Neural progenitor cell (in vitro differentiated cells): ENCODE measurements at regions not wholly inside any gene's neighbourhood (a gene's known extent, or its start where the extent isn't known, plus 50 kb on each side); places are given as distances from the start of the nearest gene placed in this dataset.

Source experiments
- CTCF ChIP-seq: fragments of 200-600 bp; sonication (generic); IDR thresholded peaks from 2 replicates; pipeline ENCODE4 v1.5.1; 2017; ENCODE audit warnings: antibody characterized with exemption, mild to moderate bottlenecking
- EZH2 ChIP-seq: fragments of 200-600 bp; sonication (generic); IDR thresholded peaks from 2 replicates; pipeline ENCODE4 v1.6.1; 2017; ENCODE audit warnings: antibody characterized with exemption, mild to moderate bottlenecking, moderate library complexity

DNA sequence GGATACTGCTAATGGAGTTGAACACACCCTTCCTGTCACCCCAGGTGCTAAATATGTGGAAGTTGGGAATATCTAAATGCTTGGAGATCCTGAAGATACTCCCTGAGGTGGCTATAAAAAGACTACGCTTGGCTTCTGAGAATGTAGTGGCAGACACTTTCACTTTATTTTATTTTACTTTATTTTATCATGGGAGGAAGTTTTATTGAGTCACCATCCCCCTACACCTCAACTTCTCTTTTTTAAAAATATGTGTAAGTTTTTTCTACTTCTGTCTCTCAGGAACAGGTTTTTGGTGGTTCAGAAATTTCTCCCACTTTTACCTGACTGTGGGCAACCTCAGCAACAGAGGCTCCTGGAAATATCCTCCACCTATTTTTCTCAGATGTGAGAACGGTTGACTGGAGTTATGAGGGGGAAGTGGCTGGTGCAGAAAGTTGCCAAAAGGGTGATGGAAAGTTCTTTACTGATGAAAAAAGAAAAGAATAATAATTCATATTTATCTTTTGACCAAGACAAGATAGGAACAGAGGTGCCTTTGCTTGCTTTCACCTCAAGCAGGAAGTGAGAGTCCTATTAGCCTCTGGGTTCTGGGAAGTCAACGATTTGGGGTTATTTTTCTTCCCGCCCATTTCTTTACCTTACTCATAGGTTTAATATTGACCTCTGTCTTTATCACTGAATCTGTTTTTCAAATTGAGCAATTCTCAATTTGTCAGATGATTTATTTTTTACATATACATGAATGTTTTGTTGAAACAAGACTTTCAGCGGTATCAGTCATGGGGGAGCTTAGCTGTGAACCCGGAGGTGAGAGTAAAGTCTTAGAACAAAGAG, 103.6 kb downstream of the AHR start:
- TF ChIP-seq CTCF, result no peak
- no peak for TF ChIP-seq EZH2
